A673 (cell line): ENCODE measurements at regions not wholly inside any gene's neighbourhood (a gene's known extent, or its start where the extent isn't known, plus 50 kb on each side); places are given as distances from the start of the nearest gene placed in this dataset.

ENCODE experiments used
- CTCF ChIP-seq: fragments of 300-800, 200-600 bp; sonication (generic); conservative IDR thresholded peaks from 2 replicates; pipeline ENCODE4 v1.5.1; 2017; ENCODE audit warnings: low read depth, mild to moderate bottlenecking, antibody characterized with exemption, low read length, moderate library complexity, mixed read lengths
- EZH2 ChIP-seq: fragments of 200-600 bp; sonication (generic); IDR thresholded peaks from 2 replicates; pipeline ENCODE4 v1.6.1; 2017; ENCODE audit warnings: borderline replicate concordance, low read depth, mild to moderate bottlenecking, mixed read lengths, antibody characterized with exemption, low read length; ENCODE audit not compliant: poor library complexity, severe bottlenecking

GRCh38 chr11:109486129-109486528, 64.1 kb downstream of the C11orf87 start:
- TF ChIP-seq CTCF, result no peak
- TF ChIP-seq EZH2, result no peak
